ENCODE measurements at regions not wholly inside any gene's neighbourhood (a gene's known extent, or its start where the extent isn't known, plus 50 kb on each side); places are given as distances from the start of the nearest gene placed in this dataset.

DNA sequence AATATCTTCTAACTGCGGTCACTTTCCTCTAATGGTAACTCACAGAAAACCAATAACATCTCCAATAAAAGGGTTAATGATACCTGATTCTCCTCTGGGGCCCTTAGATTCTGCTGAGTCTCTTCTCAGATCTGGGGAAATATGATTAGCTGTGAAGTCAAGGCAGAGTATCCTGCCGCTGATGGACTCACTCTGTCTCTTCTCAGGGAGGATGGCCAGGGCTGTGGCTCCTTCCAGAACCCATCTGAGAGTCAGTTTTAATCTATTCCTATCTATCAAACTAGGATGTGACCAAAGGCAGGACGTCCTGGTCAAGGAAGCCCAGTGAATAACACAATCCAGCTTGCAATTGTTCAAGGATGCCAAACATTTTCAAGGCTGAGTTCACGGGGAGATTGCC lies 109.8 kb downstream of the SLC10A2 start:
- TF ChIP-seq EZH2 (IDR thresholded peaks at IDR 0.05; ENCODE audit: low read depth), result no peak
- TF ChIP-seq, protein P1, sequence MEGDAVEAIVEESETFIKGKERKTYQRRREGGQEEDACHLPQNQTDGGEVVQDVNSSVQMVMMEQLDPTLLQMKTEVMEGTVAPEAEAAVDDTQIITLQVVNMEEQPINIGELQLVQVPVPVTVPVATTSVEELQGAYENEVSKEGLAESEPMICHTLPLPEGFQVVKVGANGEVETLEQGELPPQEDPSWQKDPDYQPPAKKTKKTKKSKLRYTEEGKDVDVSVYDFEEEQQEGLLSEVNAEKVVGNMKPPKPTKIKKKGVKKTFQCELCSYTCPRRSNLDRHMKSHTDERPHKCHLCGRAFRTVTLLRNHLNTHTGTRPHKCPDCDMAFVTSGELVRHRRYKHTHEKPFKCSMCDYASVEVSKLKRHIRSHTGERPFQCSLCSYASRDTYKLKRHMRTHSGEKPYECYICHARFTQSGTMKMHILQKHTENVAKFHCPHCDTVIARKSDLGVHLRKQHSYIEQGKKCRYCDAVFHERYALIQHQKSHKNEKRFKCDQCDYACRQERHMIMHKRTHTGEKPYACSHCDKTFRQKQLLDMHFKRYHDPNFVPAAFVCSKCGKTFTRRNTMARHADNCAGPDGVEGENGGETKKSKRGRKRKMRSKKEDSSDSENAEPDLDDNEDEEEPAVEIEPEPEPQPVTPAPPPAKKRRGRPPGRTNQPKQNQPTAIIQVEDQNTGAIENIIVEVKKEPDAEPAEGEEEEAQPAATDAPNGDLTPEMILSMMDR (conservative IDR thresholded peaks at IDR 0.05), result no peak
